Right ventricle myocardium superior (tissue), 1 donor: ENCODE measurements at regions not wholly inside any gene's neighbourhood (a gene's known extent, or its start where the extent isn't known, plus 50 kb on each side); places are given as distances from the start of the nearest gene placed in this dataset.

Source experiments
- ATAC-seq: fragments of 200-7000 bp; cut with Tn5 transposase; one replicate; pipeline ENCODE4 v1.9.1; 2020; ENCODE audit warnings: mild to moderate bottlenecking; ENCODE audit not compliant: poor library complexity
- DNase-seq: peaks from one replicate; pipeline ENCODE4 v3.0.0-alpha.2; 2020
- intact Hi-C: fragments of 100-400 bp; cut with DNase I; formaldehyde crosslinking; loops from one replicate; pipeline ENCODE4 v1.11.2; 2022
- donor health status: DM: no; HTN: yes; CAD: no; lungs with severe emphysema.

DNA sequence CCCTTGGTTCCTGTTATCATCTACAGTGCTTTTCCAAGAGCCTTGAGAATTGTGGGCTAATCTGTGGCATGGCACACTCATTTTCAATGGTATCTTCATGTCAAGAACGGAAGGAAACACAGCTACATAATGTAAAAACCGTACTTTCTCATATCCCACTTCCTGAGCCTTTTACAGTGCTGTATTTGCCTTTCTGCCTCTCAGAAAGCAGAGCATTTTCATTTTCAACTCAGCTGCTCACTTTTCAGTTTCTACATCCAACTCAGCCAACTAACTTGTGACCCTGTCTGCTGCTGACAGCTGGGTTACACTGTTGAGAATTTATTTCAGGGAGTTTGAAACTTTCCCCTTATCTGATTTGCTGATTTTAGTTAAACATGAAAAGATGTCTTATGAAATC is 875.8 kb upstream of the KCND2 start:
- intact Hi-C loops = no loop called here
- ATAC-seq (no peak), DNase-seq (no peak)

DNA sequence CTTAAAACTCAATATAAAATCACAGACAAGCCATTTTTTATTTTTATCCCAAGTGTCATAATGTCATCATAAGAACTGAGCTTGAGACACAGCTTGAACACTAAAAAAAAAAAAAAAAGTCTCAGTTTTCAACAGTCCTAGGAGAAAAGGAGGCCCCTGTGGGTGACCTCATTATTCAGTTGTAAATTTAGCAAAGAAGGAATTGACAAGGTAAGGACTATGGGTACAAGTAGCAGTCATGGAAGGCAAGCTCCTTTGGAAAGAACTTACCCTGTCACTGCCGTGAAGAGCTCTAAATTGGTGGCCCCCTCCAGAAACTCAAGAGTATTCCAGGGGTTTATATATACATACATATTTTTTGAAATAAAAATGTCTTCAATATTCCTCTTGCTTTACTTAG is 864.4 kb upstream of the KCND2 start:
- ATAC-seq (no peak), DNase-seq (no peak)
- intact Hi-C loops = no loop called here

DNA sequence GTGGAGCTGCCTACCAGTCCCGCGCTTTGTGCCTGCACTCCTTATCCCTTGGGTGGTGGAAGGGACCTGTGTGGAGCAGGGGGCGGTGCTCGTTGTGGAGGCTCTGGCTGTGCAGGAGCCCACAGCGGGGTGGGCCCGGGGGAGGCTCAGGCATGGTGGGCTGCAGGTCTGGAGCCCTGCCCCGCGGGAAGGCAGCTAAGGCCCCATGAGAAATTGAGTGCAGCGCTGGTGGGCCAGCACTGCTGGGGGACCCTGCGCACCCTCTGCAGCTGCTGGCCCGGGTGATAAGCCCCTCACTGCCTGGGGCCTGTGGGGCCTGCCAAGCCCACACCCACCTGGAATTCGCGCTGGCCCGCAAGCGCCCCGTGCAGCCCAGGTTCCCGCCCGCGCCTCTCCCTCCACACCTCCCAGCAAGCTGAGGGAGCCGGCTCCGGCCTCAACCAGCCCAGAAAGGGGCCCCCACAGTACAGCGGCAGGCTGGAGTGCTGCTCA is 859.6 kb upstream of the KCND2 start:
- DNase-seq (no peak), ATAC-seq (no peak)
- intact Hi-C loops = no loop called here

DNA sequence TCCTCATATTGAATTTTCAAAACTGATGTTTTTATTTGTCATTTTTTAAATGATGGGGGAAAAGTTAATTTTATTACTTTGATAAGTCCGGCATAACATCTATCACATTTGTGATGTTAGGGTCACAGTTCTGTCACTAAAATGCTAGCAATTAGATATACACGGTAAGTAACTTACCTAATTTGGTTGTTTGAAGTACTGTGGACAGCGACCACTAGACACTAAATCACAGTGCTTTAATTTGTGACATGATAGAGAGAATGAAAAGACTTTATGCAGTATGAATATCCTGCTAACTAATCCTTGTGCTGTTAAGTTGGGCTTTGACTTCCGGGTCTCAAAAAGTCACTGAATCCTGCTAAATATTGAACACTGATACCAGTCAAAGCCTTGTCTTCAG is 857.3 kb upstream of the KCND2 start:
- ATAC-seq (no peak), DNase-seq (no peak)
- intact Hi-C loops = no loop called here

DNA sequence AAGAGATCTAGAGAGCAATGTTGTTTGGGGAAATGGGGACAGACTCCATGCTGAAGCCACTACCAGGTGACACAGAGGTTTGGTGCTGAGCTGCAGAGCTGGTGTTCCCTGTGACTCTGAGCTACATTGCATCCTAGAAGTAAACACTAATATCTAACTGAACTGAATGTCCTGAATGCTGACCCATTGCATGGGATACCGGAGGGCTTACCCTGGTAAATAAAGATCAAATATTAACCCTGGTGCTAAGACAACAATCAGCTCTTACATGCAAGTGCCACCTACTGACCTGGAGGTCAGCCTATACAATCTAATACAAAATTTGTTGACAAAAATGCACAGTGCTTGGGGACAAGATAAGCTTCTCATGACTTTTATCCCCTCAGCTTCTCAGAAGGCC is 851.3 kb upstream of the KCND2 start:
- intact Hi-C loops = no loop called here
- ATAC-seq (no peak), DNase-seq (no peak)

DNA sequence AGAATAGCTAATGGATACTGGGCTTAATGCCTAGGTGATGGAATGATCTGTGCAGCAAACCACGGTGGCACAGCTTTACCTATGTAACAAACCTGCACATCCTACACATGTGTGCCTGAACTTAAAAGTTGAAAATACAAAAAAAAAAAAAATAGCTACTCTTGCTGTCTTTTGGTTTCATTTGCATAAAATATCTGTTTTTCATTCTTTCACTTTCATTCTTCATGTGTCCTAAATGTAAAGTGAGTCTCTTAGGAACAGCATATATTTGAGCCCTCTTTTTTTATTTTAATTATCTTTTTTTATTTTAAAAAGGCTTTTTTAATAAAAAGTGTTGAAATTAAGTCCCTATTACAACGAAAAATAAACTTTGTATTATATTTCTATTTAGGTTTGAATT is 836.1 kb upstream of the KCND2 start:
- DNase-seq (no peak), ATAC-seq (no peak)
- intact Hi-C loops = no loop called here

DNA sequence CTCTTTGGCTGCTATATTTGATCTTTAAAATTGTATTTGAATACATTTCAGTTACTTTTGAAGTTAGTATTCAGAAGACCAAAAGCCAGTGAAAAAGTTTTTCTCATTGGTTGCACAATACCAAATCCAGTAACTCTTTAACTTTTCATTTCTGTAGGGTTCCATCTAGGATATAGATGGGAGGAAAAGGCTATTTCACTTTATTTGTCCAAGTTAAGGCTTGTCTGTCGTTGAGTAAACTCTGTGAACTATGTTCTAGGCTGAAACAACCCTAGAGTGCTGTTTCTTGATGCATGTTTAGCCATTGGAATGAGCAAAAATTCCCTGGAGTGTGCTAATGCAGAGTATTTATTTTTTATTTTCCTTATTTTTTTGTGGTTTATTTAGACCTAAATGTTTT is 834.7 kb upstream of the KCND2 start:
- no peak for ATAC-seq
- no peak for DNase-seq
- intact Hi-C loops = no loop called here

DNA sequence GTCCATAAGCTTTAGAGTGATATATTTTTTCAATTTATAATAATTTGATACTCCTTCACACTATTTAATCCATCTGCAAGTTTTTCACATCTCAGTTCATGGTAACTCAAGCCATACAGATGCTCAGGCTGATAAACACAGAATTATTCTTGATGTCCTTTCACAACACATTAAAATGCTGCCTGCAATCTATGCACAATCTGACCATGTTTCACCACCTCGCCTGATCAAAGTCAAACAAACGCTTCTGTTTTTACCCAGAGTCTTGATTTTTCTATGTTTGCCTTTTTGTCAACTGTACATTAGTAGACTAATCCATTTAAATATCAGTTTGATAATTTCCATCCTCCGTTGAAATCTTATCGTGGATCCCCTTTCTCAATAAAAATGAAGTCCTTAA is 833.8 kb upstream of the KCND2 start:
- DNase-seq (no peak), ATAC-seq (no peak)
- intact Hi-C loops = no loop called here

DNA sequence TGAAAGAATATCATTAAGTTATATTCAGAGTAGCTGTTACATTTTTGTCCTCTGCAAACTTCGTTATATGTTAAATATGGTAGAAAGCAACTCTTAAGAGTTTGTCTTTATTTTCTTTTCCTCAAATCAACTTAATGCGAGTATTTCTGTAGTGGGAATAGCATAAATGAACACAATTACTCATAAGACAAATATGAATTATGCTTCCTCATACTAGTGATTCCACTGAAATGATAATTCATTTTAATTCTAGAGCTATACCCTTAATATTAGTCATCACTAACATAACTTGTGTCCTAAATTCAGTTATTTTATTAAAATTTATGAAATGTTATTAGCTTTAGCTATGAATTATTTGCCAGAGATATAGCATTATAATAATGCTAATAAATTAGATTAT is 820.6 kb upstream of the KCND2 start:
- ATAC-seq (no peak), DNase-seq (no peak)
- intact Hi-C loops = no loop called here

DNA sequence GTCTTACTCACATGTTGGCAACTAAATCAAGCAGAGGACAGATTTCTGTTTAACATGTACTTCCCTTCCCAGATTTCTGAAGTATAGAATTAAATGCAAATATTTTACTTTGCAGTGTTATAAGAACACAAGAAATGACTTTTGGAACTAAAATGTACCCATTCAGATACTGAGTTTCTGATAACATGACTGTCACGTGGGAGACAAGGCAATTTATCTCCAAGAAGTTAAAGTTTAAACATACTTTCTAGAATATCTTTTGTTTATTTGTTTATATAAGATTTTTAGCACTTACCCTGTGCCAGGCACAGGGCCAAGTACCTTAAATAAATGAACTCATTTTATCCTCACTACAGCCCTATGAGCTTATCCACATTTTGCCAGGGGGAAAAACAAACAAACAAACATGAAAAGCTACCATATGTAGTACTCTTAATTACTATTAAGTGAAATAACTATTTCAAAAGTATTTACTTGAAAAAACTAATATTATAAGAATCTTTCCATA is 807.1 kb upstream of the KCND2 start:
- no peak for DNase-seq

DNA sequence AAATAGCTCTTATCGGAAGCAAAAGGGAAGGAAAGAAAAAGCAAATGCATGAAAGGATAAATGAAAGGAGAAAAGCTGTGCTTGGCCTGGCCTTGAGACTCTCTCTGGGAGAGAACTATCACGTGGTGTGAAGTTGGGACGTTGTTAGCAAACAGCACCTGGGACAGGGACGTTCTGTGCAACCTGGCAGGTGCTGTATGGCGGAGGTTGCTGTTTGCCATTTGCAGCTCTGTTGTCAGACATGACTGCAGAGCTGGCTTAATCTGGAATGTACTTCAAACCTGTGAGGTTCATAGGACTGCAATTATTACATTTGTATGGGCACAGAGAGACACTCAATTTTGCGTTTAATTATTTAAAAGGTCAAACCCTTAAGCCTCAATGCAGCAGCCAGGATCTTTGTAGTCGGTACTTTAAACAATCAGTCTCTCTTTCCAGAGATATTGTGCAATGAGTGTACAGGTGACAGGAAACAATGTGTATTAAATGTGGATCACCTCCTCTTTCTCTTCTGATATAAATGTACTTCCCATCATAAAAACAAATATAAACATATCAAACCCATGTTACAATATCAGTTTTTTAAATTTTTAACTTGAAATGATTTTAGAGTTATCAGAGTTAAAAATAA is 800.5 kb upstream of the KCND2 start:
- ATAC-seq (no peak), DNase-seq (no peak)
- intact Hi-C loops = no loop called here

More for the DNA sequence above, 807.1 kb upstream of the KCND2 start:
- intact Hi-C loops = no loop called here
- ATAC-seq = no peak

DNA sequence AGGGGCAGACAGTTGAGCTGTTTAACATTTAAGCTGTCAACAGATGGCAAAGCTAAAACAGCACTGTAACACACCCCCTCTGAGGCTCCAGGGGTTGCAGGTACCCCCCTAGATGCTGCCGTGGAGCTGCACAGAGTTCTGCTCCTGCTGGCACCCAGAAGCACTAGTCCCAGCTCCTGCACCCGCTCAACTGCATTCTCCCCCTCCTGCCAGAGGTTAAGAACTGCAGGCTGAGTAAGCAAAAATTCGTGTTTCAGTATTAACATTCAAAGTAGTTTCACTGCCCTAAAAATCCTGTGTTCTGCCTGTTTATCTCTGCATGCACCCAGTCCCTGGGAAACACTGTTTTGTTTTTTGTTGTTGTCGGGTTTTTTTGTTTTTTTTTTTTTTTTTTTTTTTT is 790.8 kb upstream of the KCND2 start:
- ATAC-seq (no peak), DNase-seq (peak; percentile 21)
- intact Hi-C loops = no loop called here

DNA sequence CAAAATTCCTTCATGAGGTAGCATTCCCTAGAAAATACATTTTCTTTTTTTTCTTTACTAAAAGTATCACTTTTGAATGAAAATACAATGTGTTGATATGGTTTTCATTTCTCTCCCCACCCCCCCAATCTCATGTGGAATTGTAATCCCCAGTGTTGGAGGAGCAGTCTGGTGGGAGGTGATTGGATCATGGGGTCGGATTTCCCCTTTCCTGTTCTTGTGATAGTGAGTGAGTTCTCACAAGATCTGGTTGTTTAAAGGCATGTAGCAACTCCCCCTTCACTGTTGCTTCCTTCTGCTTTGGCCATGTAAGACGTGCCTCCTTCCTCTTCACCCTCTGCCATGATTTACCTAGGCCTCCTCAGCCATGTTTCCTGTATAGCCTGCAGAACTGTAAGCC is 790.3 kb upstream of the KCND2 start:
- DNase-seq = no peak
- ATAC-seq = no peak
- intact Hi-C loops = no loop called here

DNA sequence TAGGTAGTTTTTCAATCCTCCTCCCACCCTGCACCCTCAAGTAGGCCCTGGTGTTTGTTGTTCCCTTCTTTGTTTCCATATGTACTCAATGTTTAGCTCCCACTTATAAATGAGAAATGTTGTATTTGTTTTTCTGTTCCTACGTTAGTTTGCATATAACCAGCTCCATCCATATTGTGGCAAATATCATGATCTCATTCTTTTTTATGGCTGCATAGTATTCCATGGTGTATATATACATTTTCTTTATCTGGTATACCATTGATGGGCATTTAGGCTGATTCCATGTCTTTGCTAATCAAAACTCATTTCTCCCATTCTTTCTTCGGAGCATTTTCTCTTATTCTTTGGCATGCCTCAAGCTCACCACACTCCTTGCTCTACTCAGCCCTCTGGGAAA is 789.6 kb upstream of the KCND2 start:
- intact Hi-C loops = no loop called here
- ATAC-seq = no peak
- DNase-seq = no peak

DNA sequence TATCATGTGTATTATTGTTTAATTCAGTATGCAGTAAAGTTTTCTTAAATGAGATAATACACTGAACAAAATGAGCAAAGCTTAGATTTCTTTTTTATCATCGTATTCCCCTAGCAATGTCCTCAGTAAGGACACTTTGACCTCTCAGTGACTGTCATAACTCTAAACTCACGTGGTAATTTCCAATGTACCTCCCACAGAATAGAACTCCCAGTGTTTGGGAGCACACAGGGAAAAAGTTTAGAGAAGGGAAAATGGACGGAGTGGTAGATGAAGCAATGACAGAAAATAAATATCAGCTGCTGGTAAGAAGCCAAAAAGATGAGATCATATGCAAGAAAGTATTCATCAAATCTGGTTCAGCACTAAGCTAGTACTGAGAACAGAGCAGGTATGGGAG is 758.6 kb upstream of the KCND2 start:
- no peak for DNase-seq
- intact Hi-C loops = no loop called here
- ATAC-seq = no peak

DNA sequence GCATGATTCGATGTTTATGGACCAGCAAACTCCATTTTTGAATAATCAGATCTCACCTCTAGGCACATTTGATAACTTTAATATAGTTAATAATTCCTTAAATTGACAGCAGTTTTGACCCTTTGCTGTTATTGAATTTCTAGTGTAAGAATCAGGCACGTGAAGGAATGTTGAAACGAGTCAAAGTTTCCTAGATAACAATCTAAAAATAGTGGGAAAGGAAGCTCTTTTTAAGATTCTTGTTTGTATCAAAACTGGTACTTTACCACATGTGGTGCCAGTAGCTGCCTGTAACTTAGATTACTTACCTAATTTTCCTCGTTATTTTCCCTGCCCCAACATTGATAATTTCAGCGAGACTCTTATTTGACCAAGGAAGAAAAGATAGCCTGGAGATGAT is 757.8 kb upstream of the KCND2 start:
- no peak for ATAC-seq
- intact Hi-C loops = no loop called here
- DNase-seq = no peak

DNA sequence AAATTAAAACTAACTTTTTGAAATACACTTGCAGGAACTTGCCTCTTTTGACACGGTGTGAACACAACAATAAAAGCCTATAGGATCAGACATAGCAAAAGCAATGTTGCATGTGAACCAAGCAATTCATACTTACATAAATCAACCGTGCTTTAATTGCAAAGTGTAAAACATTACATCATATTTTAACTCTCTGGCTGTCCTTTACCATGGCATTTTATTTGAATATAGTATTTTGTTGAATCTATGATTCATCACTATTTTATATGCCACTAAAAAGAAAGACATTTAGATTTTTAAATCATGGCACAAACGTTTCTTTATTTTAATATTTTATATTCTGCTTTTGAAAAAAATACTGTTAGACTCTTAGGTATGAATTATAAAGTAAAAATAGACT is 757.0 kb upstream of the KCND2 start:
- no peak for ATAC-seq
- intact Hi-C loops = no loop called here
- DNase-seq = no peak

DNA sequence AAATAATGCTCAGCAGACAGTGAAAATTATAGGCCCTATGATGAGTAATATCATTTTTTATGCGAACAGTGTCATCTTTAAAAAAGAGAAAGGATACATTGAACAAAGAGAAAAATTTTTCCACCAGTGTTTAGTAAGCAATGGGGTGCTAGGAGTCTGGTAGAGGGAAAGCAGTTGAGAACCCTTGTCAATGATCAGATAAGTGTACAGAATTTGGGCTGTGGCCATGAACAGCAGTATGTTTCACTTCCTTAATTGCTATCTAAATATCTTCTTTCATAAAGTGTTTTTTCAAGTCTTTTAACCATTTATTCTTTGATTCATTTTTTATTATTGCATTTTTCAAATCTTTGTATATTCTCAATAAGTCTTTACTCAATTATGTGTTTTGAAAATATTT is 750.7 kb upstream of the KCND2 start:
- no peak for DNase-seq
- intact Hi-C loops = no loop called here
- no peak for ATAC-seq

DNA sequence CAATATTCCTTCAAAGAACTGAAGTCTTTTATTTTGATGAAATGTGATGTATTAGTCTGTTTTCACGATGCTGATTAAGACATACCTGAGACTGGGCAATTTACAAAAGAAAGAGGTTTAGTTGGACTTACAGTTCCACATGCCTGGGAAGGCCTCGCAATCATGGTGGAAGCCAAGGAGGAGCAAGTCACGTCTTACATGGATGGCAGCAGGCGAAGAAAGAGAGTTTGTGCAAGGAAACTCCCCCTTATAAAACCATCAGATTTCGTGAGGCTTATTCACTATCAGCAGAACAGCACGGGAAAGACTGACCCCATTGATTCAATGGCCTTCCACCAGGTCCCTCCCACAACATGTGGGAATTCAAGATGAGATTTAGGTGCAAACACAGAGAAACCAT is 750.3 kb upstream of the KCND2 start:
- intact Hi-C loops = no loop called here
- ATAC-seq (no peak), DNase-seq (no peak)

DNA sequence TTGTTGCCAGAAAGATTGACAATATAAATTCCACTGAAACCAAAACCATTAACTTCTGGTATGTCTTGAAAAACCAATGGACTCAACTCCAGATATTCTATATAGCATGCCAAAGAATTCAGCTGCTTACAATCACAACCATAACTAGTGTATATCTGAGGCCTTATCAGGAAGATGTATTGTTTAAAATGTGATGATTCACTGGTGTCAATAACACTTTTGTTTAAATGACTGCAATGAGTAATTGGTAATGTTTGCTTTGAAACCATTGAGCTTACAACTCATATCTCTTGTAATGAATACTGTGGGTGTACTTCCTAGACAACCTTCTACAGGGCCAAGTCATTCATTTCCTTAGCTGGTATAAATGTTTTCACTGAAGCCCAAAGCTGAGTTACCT is 727.9 kb upstream of the KCND2 start:
- DNase-seq (no peak), ATAC-seq (no peak)
- intact Hi-C loops = no loop called here

DNA sequence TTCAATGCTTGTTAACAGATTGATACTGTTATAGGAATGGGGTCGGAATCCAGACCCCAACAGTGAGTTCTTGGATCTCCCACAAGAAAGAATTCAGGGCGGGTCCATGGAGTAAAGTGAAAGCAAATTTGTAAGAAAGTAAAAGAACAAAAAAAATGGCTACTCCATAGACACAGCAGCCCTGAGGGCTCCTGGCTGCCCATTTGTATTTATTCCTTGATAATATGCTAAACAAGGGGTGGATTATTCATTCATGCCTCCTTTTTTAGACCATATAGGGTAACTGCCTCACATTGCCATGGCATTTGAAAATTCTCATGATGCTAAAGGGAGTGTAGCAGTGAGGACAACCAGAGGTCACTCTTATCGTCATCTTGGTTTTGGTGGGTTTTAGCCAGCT is 717.2 kb upstream of the KCND2 start:
- intact Hi-C loops = no loop called here
- no peak for DNase-seq
- no peak for ATAC-seq
